ENCODE measurements at regions not wholly inside any gene's neighbourhood (a gene's known extent, or its start where the extent isn't known, plus 50 kb on each side); places are given as distances from the start of the nearest gene placed in this dataset.
"Not testable (repeated sequence)": the region's sequence is repeated elsewhere in the genome, so short reads cannot be mapped to it uniquely, and the experiment has no call there.

DNA sequence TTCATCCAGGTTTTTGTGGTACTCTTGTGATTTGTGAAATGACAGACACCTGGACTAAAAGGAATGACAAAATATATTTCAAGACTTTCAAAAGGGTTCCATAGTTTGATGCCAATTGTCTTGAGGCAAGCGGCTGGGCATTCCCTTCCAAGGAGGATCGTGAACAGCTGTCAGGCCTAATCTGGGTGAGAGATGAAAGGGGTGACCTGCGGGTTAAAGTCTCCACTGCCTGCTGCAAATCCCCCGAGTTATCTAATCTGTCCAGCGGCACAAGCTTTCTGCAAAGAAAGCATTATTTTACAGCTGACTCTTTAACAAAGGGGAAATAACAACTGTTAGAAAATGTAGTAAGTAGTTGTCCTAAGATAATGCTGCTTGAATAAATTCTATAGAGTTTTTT lies 128.7 kb upstream of the MB21D2 start:
- Mint-ChIP-seq H3K27me3 (ENCODE audit: unreplicated experiment) (no peaks in the 10 kb centered on the region), H3K27ac (ENCODE audit: unreplicated experiment) (no peak overlapping the region), H3K36me3 (ENCODE audit: unreplicated experiment) (no peaks in the 10 kb centered on the region), H3K4me1 (ENCODE audit: low read depth, unreplicated experiment) (peaks cover 11% of the 10 kb centered on the region), H3K4me3 (ENCODE audit: unreplicated experiment) (no peak overlapping the region), H3K9me3 (ENCODE audit: unreplicated experiment) (no peaks in the 10 kb centered on the region)
- no peak for DNase-seq
- TF ChIP-seq CTCF (IDR thresholded peaks at IDR 0.05; ENCODE audit: partially characterized antibody, unreplicated experiment): no peak

- not testable (repeated sequence) for H3K9me3 Mint-ChIP-seq (ENCODE audit: unreplicated experiment); DNase-seq; H3K4me3 Mint-ChIP-seq (ENCODE audit: unreplicated experiment); H3K36me3 Mint-ChIP-seq (ENCODE audit: unreplicated experiment); H3K27ac Mint-ChIP-seq (ENCODE audit: unreplicated experiment); H3K27me3 Mint-ChIP-seq (ENCODE audit: unreplicated experiment)
- peaks cover 11% of the 10 kb centered on the region for H3K4me1 Mint-ChIP-seq (ENCODE audit: low read depth, unreplicated experiment)
Observed at GRCh38 chr3:193047461-193047860, 129.8 kb upstream of the MB21D2 start.

- no peaks in the 10 kb centered on the region for H3K27me3 Mint-ChIP-seq (ENCODE audit: unreplicated experiment)
- H3K4me1 Mint-ChIP-seq (ENCODE audit: low read depth, unreplicated experiment): peaks cover 14% of the 10 kb centered on the region
- no peak overlapping the region for H3K4me3 Mint-ChIP-seq (ENCODE audit: unreplicated experiment)
- no peaks in the 10 kb centered on the region for H3K36me3 Mint-ChIP-seq (ENCODE audit: unreplicated experiment)
- no peak for TF ChIP-seq CTCF (IDR thresholded peaks at IDR 0.05; ENCODE audit: partially characterized antibody, unreplicated experiment)
- no peak overlapping the region for H3K27ac Mint-ChIP-seq (ENCODE audit: unreplicated experiment)
- DNase-seq: no peak
- no peaks in the 10 kb centered on the region for H3K9me3 Mint-ChIP-seq (ENCODE audit: unreplicated experiment)
Observed at GRCh38 chr3:193048127-193048526, 130.5 kb upstream of the MB21D2 start.

GRCh38 chr3:193049935-193050334 lies 132.3 kb upstream of the MB21D2 start:
- no peak for TF ChIP-seq CTCF (IDR thresholded peaks at IDR 0.05; ENCODE audit: partially characterized antibody, unreplicated experiment)
- no peak overlapping the region for H3K4me3 Mint-ChIP-seq (ENCODE audit: unreplicated experiment)
- no peaks in the 10 kb centered on the region for H3K27me3 Mint-ChIP-seq (ENCODE audit: unreplicated experiment)
- no peak for DNase-seq
- no peaks in the 10 kb centered on the region for H3K9me3 Mint-ChIP-seq (ENCODE audit: unreplicated experiment)
- H3K36me3 Mint-ChIP-seq (ENCODE audit: unreplicated experiment): no peaks in the 10 kb centered on the region
- no peak overlapping the region for H3K27ac Mint-ChIP-seq (ENCODE audit: unreplicated experiment)
- H3K4me1 Mint-ChIP-seq (ENCODE audit: low read depth, unreplicated experiment): peaks cover 25% of the 10 kb centered on the region

- no peaks in the 10 kb centered on the region for H3K36me3 Mint-ChIP-seq (ENCODE audit: unreplicated experiment)
Observed at GRCh38 chr3:193051314-193051713, 133.7 kb upstream of the MB21D2 start.

More at GRCh38 chr3:193051314-193051713, 133.7 kb upstream of the MB21D2 start:
- Mint-ChIP-seq H3K4me1 (ENCODE audit: low read depth, unreplicated experiment) (peaks cover 33% of the 10 kb centered on the region), H3K9me3 (ENCODE audit: unreplicated experiment) (no peaks in the 10 kb centered on the region), H3K4me3 (ENCODE audit: unreplicated experiment) (no peak overlapping the region), H3K27me3 (ENCODE audit: unreplicated experiment) (no peaks in the 10 kb centered on the region), H3K27ac (ENCODE audit: unreplicated experiment) (peak overlapping the region; percentile 18)
- DNase-seq: no peak
- no peak for TF ChIP-seq CTCF (IDR thresholded peaks at IDR 0.05; ENCODE audit: partially characterized antibody, unreplicated experiment)
